H7 (cell line): ENCODE measurements at regions not wholly inside any gene's neighbourhood (a gene's known extent, or its start where the extent isn't known, plus 50 kb on each side); places are given as distances from the start of the nearest gene placed in this dataset.

Experiments
- DNase-seq: peaks from one replicate; pipeline ENCODE4 v3.0.0; 2012
- H3K27me3 ChIP-seq: 2 replicates; pipeline ENCODE4 v1.6.0; 2011; ENCODE audit warnings: mild to moderate bottlenecking, low read length; ENCODE audit not compliant: control insufficient read depth, insufficient read depth
- H3K36me3 ChIP-seq: replicated peaks from 2 replicates; pipeline ENCODE4 v1.5.1; 2011; ENCODE audit warnings: low read length; ENCODE audit not compliant: control insufficient read depth, insufficient read depth
- H3K4me3 ChIP-seq: 2 replicates; pipeline ENCODE4 v1.5.1; 2011; ENCODE audit warnings: low read depth, mild to moderate bottlenecking, control low read depth, low read length, moderate library complexity; ENCODE audit not compliant: insufficient read depth

DNA sequence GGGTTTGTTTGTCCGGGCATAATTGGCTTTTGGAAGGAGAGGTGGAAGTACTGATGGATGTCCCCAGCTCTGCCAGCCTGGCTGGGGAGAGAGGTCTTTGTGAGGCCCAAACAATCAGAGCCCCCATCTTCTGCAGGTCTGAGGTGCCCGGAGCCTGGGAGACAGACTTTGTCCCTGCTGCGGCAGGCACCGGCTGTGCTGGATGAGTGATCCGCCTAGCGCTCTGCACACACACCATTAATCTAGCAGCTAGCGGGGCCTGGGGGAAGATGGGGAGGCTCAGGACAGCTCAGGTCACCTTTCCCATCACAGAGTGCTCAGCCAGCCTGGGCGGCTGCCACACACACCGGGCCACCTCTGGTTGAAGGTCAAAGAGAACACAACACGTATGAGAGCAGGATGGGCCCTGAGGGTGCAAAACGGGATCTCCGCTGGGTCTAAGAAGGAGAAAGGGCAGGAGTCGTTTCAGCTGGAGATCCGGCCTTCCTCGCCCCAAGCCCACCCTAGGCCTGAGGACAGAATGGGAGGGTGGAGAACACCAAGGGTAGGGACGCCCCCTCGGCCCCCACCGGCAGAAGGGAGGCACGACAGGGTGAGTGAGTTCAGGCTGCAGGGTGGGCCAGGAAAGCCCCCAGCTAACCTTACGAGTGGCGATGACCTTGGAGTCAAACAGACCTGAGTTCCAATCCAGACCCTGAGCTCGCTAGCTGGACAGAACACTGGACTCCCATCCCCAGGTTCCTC lies 341.8 kb downstream of the NPHP4 start:
- H3K4me3 ChIP-seq = no peak overlapping the region
- DNase-seq = no peak
- no peaks in the 10 kb centered on the region; the same call in 1 of the 2 replicates for H3K27me3 ChIP-seq
- no peaks in the 10 kb centered on the region for H3K36me3 ChIP-seq

DNA sequence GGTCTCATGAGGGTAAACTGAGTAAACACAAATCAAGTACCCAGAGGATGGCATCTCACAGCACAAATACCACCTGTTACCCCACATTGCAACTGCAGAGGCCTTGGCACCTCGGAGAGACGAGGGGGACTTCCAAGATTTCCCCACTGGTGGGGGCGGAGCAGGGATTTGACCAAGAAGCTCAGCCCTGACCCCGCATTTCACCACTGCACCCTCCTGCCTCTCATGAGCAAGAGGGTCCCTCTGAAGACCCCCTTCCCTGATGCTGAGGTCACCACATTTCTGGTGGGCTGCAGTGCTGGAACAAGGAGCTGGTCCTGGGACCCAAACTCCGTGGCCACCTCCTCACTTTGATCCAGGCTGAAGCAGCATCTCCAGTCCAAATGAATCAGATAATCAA lies 342.4 kb downstream of the NPHP4 start:
- H3K36me3 ChIP-seq = no peaks in the 10 kb centered on the region
- H3K27me3 ChIP-seq = no peaks in the 10 kb centered on the region; the same call in 1 of the 2 replicates
- no peak overlapping the region for H3K4me3 ChIP-seq
- no peak for DNase-seq

DNA sequence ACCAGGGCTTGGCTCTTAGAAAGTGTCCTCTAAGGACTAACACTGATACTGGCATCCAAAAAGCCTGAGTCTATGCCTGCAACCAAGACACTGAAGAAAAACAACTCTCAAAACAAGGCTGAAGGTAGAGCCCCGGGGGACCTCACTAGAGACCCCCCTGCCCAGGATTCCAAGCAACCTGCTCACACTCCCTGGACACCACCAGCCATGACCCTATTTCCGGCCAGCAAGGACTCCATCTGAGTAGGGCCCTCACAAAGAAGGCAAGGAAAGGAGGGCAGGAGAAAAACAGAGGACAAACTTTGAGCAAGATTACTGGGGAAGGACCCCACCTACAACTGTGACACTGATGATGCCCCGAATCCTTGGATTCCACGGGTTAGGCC lies 343.1 kb downstream of the NPHP4 start:
- no peaks in the 10 kb centered on the region for H3K36me3 ChIP-seq
- DNase-seq = no peak
- H3K4me3 ChIP-seq = no peak overlapping the region
- no peaks in the 10 kb centered on the region; the same call in 1 of the 2 replicates for H3K27me3 ChIP-seq

DNA sequence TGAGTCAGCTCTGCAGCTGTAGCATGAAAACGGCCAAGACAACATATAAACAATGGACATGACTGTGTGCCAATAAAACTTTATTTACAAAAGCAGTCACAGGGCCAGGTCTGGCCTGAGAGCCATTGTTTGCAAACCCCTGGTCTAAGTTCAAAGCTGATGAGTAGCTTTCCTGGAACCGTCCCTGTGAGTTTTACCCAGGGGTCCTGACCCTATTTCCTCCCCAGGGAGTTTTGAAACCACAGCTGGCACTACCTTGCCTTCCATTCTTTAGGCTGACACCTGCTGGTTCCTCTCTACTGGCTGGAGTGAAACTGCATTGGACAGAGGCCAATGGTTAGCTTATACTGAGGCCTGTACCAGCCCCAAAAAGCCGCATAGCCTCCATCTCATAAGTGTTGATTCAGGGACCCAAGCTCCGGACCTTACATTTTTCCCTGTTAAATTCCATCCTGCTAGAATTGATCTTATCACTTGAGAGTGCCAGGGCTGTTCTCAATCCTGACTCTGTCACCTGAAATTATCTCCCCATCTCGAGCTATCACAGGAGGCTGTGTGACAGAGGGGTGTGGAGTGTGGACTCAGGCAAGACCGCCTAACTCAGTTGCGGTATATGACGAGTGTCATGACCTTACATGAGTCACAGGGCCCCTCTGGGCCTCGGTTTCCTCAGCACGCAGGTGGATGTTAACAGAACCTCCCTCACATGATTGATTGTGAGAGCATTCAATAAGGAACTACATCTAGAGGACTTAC lies 343.6 kb downstream of the NPHP4 start:
- no peaks in the 10 kb centered on the region; the same call in 1 of the 2 replicates for H3K27me3 ChIP-seq
- H3K4me3 ChIP-seq = no peak overlapping the region
- no peak for DNase-seq
- H3K36me3 ChIP-seq = no peaks in the 10 kb centered on the region

DNA sequence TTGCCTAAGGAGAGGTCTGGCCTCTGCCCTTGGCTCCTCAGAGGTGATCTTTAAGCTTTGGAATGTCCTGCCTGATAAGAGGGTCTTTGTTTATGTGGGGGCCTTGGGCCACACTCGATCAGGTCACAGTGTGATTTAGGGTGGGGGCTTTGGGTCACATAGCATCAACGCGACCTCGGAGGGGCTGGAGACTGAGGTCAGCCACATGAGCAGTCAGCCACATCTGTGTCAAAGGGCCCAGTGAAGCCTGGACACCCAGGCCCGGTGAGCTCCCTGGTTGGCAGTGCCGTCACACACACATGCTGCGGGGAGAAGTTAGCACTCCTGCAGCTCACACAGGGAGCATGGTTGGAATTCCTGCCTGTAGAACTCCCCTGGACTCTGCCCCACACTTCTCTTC lies 345.0 kb downstream of the NPHP4 start:
- no peaks in the 10 kb centered on the region for H3K36me3 ChIP-seq
- no peak overlapping the region for H3K4me3 ChIP-seq
- DNase-seq = no peak
- H3K27me3 ChIP-seq = no peaks in the 10 kb centered on the region; the same call in 1 of the 2 replicates

DNA sequence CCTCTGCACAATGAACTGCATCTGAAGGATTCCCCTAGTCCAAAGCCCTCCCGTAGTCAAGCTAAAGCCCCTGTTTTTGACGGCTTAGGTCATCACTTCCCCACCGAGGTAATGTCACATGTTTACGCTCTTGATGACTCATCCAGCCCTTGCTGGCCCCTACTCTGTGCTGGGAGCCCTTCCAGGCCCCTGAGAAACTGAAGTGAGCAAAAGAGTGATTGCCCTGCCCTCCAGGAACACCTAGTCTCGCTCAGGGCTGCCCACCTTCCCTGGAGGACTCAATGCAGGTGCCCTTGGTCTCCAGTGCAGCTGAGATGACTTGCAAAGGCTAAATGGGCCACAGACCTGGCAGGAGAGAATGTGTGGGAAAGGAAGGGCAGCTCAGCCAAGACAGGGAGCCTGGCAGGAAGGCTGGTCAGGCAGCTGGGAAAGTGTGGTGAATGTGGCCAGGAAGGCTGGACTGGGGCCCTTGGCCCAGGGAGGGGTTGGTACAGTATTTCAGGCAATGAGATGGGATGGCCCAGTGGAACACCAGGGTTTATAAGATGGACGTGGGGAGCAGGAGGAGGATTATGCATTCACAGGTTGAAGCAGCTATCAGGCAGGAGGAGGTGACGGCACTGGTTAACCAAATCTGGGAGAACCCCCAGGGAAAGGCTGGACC lies 345.6 kb downstream of the NPHP4 start:
- Histone ChIP-seq H3K36me3 (no peaks in the 10 kb centered on the region), H3K4me3 (no peak overlapping the region), H3K27me3 (no peaks in the 10 kb centered on the region; the same call in 1 of the 2 replicates)
- no peak for DNase-seq

DNA sequence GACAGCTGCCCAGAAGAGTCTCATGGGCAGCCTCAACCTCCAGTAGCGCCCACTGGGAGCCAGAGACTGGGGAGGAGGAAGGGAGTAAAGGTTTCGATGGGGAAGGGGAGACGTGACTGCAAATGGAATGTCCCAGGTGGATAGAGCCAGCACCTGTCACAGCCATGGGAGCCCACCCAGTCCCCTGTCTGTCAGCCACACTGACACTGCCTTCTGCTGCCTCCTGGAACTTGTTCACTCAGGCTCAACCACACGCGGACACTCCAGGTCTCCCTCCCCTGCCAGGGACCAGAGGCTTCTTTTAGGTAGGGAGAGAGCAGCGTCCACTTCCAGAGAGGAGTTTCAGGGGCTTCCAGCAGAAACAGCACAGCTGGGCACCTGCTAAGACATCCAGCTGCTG lies 346.3 kb downstream of the NPHP4 start:
- Histone ChIP-seq H3K36me3 (no peaks in the 10 kb centered on the region), H3K27me3 (no peaks in the 10 kb centered on the region; the same call in 1 of the 2 replicates), H3K4me3 (no peak overlapping the region)
- no peak for DNase-seq

DNA sequence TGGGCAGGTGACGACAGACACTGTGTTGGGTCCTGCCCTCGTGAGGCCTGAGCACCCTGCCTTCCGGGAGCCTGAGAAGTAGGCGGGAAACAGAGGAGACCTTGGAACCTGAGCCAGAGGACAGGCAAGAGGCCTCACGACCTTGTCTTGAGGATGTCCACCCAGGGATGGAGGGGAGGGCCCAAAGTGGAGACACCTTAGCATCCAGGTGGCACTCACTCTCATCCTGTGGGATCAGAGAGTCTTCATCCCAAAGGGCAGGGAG lies 347.2 kb downstream of the NPHP4 start:
- no peak overlapping the region for H3K4me3 ChIP-seq
- no peaks in the 10 kb centered on the region for H3K36me3 ChIP-seq
- DNase-seq = no peak
- H3K27me3 ChIP-seq = no peaks in the 10 kb centered on the region; the same call in 1 of the 2 replicates

DNA sequence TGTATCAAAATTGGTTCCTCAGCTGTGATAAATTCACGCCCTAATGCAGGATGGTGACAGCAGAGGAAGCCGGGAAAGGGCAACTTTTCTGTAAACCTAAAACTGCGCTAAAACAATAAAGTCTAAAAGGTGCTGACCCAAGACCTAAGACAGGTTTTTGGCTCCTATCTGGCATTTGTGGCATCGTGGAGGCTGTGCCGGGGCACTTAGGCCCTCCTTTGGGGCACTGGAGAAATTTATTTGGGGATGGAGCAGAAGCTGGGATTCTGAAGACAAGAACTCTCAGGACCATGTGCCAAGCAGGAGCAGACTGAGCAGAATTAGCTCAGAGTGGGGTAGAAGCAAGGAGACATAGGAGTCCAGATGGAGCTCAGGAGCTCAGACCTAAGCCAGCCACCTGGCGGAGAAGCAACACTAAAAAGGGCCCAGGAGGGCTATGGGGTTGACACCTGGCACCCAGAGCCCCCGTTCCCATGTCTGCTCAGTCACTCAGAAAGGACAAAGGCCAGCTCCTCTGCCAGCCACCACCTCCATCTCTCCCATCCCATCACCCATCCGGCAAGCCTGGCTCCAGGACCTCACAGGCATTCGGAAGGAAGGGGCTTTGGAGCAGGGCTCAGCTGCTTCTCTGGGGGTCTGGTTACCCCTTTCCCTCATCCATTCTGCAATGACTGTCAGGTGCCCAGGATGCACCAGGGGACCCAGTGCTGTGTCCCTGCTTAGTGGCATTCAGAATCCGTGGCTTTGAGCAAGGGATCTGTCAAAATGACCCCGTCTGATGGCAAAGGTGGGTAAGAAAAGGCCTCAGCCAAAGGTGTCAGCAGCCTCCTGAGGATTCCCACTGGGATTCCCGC lies 347.7 kb downstream of the NPHP4 start:
- DNase-seq = no peak
- H3K36me3 ChIP-seq = no peaks in the 10 kb centered on the region
- H3K4me3 ChIP-seq = no peak overlapping the region
- no peaks in the 10 kb centered on the region; the same call in 1 of the 2 replicates for H3K27me3 ChIP-seq

DNA sequence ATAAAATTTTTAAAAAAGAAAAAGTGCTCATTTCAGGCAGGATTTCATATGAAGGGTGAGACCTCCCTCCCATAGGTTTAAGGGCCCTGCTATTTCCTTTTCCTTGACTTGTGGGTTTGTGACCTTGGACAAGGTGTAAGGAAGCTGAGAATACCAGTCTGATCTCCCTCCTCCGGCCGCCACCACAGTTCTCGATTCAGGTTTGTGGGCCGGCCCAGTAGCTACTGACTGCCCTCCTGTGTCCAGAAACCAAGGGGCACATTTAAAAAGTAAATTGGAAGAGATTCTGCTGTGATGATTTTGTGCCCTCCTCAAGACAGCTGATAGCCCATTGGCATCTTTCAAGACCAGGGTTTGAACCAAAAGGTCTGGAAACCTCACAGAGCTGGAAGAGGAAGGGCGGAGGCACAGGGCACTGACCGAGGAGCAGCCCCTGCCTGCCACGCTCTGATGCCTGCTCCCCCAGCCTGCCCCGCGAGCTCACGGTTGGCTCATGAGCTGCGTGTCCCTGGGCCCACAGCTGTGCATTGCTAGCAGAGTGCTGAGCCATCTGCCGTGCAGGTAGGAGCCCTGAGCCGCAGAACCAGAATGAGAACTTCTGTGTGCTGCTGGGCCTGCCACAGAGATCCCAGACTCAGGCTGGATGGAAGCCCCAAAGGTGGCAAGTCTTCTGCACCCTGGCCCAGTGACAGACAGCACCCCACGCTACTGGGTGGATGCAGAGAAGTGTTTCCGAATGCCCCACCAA lies 348.7 kb downstream of the NPHP4 start:
- no peak overlapping the region for H3K4me3 ChIP-seq
- DNase-seq = no peak
- no peaks in the 10 kb centered on the region for H3K36me3 ChIP-seq
- H3K27me3 ChIP-seq = no peaks in the 10 kb centered on the region; the same call in 1 of the 2 replicates

DNA sequence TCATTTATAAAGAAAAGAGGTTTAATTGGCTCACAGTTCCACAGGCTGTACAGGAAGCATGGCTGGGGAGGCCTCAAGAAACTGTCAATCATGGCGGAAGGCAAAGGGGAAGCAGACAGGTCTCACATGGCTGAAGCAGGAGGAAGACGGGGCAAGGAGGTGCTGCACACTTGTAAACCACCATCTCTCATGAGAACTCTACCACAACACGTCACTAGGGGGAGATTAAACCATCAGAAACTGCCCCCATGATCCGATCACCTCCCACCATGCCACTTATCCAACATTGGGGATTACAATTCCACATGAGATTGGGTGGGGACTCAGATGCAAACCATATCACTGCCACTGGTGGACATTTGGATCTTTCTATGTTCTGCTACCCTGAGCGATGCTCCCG lies 351.4 kb downstream of the NPHP4 start:
- DNase-seq = no peak
- Histone ChIP-seq H3K27me3 (no peaks in the 10 kb centered on the region; the same call in 1 of the 2 replicates), H3K4me3 (no peak overlapping the region), H3K36me3 (no peaks in the 10 kb centered on the region)

DNA sequence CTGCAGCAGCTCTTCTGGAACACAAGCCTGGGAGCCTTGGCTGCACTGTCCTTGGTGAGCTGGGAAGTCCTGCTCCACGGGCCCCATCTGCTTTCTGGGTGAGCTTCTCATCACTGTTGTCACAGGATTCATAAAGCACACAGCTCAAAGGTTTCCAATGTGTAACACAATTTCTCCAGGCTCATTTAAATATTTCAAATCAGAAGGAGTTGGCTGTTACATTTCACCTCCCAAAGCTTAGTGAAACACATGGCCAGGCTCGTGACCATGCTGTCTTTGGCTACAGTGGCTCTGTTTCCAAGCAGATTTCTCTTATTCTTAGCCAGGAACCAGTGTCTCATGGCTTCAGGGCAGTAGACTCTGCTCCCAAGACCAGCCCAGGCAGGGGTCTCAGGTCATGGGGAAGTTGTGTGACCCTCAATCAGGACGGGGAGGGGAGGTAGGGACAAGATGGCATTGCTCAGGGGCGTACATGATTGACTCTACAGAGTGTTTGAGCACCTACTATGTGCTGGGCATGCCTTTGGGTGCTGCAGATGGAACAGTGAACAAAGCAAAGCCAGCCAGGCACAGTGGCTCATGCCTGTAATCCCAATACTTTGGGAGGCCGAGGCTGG lies 353.0 kb downstream of the NPHP4 start:
- Histone ChIP-seq H3K36me3 (no peaks in the 10 kb centered on the region), H3K4me3 (no peak overlapping the region), H3K27me3 (no peaks in the 10 kb centered on the region)
- DNase-seq = no peak

DNA sequence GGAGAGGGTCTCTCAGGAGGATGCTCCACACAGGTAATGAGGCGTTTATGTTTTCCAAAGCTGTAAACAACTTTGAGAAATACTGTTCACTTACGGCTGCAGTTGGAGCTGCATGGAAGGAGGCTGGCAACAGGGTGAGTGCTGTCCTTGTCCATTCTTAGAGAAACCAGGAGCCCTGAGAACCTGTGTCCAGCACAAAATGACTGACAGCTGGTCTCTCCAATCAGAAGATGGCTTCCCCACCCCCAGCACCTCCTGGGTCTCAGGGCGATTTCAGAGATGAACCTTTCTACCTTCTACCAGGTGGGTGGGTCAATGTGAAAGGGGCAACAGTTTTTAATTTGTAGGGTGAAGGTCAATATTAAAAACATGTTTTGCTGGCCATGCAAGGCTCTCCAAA lies 353.6 kb downstream of the NPHP4 start:
- no peaks in the 10 kb centered on the region for H3K36me3 ChIP-seq
- DNase-seq = no peak
- H3K27me3 ChIP-seq = no peaks in the 10 kb centered on the region
- H3K4me3 ChIP-seq = no peak overlapping the region
